OCI-LY3 (cell line): ENCODE measurements at regions not wholly inside any gene's neighbourhood (a gene's known extent, or its start where the extent isn't known, plus 50 kb on each side); places are given as distances from the start of the nearest gene placed in this dataset.

Experiments
- CTCF ChIP-seq: fragments of 200-600, 300-600 bp; sonication (generic); IDR thresholded peaks from 2 replicates; pipeline ENCODE4 v1.5.1; 2014; ENCODE audit warnings: antibody characterized with exemption, low read length, low read depth
- EZH2phosphoT487 ChIP-seq: fragments of 200-600 bp; shearing (Covaris generic); IDR thresholded peaks from 2 replicates; pipeline ENCODE4 v1.6.1; 2018; ENCODE audit warnings: antibody characterized with exemption, mixed run types, low read depth

GRCh38 chr5:12837592-12837991 is 933.3 kb upstream of the CTNND2 start:
- TF ChIP-seq CTCF (no peak), EZH2phosphoT487 (no peak)
